Femur (tissue), 1 donor: ENCODE measurements at regions not wholly inside any gene's neighbourhood (a gene's known extent, or its start where the extent isn't known, plus 50 kb on each side); places are given as distances from the start of the nearest gene placed in this dataset.
"Not testable (repeated sequence)": the region's sequence is repeated elsewhere in the genome, so short reads cannot be mapped to it uniquely, and the experiment has no call there.

ENCODE experiments used
- DNase-seq: peaks from one replicate; pipeline ENCODE4 v3.0.0-alpha.2; 2017

DNA sequence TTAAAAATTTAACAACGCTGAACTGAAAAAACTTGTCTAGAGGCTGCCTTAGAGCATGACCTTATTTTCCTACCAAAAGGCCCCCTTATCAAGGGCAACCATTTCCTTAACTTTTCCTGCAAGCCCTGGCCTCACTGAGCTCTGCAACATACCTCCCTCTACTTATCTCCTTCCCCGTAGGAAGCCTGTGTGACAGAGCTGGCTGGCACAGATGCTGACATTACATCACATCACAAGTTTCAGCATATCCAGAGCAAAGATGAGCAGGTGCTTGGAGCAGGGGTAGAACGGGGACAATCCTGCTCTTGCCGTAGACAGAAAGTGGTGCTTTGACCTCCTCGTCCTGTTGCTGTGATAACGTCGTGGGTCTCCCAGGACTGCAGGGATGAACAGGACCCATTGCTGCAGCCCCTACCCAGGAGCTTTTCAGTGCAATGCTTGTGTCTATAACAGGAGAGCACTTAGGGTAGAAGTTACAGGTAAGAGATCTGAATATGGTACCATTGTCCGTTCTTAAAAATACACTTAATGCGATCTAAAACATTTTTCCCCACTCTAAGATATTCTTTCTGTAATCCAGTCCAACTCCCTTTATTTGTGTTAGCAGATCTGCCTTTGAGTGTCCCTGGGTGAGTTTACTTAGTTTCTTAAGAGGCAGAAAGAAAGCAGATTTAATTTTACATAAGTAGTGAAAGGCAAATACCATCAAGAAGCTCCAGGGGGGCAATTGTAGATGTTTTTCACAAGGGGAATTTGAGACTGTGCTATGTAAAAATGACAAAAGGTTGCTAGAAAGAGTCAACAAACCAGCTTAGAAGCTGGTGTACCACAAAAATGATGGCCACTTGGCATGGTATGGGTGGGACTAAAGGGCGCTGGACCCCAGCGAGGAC, 101.9 kb upstream of the EFNA5 start:
- DNase-seq = no peak

GRCh38 chr5:107771926-107772325, 101.2 kb upstream of the EFNA5 start:
- no peak for DNase-seq

DNA sequence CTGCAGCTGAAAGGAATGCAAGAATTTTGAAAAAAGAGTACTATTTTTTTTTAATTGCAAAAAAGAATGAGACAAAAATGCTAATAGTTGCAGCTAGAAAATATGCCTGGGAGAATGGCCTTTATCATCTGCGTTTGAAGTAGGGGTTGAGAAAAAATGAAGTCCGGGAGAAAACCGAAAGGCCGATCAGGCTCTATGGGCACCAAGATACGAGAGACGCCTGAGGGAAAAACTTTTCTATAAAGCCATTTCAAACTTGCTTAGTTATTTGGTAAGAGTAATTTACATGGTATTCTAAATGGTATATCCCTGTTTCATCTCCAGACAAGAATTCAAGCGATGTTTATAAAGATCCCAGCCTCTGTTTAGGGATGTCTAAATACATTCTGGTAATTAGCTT, 99.3 kb upstream of the EFNA5 start:
- DNase-seq = no peak

GRCh38 chr5:107769519-107769918, 98.8 kb upstream of the EFNA5 start:
- DNase-seq = no peak

- no peak for DNase-seq
These were observed 96.2 kb upstream of the EFNA5 start for GRCh38 chr5:107766972-107767371.

DNA sequence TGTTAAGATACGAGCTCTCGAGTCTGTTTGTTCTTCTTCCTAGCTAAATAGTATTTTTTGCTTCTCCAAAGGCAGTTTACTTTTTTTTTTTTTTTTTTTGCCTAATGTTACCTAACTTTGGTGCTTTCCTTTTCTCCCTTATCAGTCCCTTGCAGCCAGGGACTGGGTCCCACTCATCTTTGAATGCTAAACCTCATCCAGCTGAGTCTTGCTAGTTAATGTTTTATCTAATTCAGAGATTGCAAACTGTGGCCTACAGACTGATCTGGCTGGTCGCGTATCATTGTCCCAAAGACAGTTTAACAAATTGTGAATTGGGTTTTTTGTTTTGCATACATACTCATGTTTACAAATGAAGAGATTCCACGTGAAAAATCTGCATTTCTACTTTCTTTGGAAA, 95.7 kb upstream of the EFNA5 start:
- no peak for DNase-seq

DNA sequence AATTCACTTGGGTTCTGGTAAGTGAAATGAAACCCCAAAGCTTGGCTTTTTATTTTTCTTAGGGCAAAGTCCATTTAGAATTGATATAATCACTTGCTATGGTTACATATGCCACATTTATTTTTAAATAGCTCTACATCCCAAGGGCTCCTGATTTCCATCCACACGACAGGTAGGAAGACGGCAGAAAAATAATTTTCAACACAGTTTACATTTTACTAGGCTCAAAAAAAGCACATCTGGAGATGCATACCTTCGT, 95.0 kb upstream of the EFNA5 start:
- no peak for DNase-seq

- no peak for DNase-seq
These were observed 94.5 kb upstream of the EFNA5 start for GRCh38 chr5:107764976-107765804.

GRCh38 chr5:107764282-107764681, 93.5 kb upstream of the EFNA5 start:
- DNase-seq = no peak

DNA sequence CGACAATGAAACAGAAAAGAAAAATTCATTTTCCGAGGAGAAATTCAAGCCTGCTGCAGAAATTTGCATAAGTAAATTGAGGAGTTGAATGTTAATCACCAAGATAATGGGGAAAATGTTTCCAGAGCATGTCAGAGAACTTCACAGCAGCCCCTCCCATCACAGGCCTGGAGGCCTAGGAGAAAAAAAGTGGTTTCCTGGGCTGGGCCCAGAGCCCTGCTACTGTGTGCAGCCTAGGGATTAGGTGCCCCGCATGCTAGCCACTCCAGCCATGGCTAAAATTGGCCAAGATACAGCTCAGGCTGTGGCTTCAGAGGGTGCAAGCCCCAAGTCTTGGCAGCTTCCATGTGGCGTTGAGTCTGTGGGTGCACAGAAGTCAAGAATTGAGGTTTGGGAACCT, 82.7 kb upstream of the EFNA5 start:
- DNase-seq = no peak

DNA sequence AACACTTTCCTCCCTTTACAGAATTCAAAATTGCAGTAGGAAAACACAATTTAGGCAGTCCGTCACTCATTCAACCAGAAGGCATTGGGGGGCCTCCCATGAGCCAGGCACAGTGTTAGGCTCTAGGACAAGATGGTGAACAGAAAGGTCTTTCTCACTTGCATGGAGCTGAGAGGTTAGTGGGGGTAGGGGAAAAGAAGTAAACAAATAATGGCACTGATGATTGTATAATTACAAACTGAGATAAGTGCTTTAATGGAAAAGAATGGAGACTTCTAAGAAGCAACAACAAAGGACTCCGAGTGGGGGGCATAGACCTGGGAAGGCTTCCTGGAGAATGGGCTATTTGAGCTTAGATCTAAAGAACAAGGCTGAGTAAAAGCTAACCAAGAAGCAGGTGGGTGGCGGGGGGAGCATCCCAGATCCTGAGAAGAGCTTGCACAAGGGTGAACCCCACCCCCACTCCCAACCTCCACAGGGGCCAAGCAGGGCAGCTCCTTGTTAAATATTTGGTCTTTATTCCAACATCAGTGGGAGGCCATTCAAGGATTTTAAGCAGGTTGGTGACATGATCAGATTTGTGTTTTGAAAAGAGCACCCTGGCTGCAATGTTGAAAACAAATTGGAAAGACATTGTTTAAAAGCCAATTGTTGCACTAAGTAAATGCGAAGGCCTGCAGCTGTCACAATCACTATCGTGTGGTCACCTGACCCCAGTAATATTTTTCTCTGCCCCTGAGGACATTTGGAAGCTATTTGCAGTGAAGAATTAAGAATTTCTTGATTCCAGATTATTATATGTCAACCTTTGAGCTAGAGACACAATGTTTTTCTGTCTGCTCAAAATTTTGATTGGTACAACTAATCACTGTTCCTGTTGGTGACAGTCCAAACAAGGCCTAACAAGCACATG, 73.9 kb upstream of the EFNA5 start:
- no peak for DNase-seq

DNA sequence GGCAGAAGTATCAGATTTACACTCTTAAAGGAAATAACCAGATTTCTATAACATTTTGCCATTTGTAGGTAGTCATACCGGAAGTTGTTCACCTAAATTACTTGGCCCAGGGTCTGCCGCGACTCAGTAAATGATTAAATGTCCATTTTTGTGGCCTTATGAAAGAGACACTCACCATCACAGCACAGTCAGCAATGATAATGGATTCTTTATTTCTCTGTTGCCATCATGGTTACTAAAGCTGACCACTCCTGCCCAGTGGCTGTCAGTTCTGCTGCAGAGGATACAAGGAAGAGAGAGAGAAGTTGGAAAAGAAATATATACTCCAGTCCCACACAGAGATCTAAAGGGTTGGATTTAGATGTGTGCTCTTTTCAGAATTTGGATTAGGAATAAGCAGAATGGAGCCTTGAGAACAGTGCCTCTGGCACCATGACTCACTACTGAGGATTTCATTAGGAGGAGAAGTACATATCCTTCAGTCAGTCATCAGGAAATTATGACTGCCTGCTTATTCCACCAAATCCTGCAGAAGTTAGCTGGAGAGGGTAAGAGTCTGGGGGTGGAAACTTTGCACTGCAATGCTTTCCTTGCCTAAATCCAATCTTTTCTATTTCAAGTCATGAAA, 72.8 kb upstream of the EFNA5 start:
- no peak for DNase-seq

DNA sequence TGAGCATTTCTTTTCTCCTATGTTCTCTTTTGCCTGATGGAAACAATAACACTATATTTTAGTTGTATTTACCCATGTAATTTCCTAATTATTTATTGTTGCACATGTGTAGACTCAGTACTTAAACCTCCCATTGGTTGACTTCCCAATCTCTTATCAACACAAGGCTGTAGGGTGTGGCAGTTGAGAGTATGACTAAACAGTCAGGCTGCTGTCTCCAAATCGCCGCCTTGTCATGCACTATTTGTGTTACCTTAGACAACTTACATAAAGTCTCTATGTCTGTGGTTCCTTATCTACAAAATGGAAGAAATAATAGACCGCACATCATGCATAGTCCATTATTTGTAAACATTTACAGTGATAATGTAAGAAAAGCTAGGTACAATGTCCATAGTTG, 68.9 kb upstream of the EFNA5 start:
- no peak for DNase-seq

- DNase-seq = peak; percentile 31
These were observed 65.9 kb upstream of the EFNA5 start for GRCh38 chr5:107736638-107737037.

- not testable (repeated sequence) for DNase-seq
These were observed 65.4 kb upstream of the EFNA5 start for GRCh38 chr5:107736089-107736488.

DNA sequence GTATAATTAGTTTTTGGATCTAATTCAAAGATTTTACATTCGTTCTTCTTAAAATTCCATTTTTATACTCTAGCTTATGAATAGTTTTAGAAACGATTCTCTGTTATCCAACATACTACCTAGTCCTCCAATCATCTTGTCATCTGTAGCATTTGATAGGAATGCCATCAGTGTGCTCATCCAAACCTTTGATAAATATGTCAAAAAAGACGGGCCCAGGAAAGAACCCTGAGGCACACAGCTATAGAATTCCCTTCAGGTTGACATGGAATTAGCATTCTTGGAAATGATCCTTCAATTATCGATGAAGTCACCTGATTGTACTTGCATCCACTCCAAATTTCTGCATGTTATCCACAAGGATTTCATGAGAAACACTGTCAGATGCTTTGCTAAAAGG, 64.8 kb upstream of the EFNA5 start:
- DNase-seq = no peak

DNA sequence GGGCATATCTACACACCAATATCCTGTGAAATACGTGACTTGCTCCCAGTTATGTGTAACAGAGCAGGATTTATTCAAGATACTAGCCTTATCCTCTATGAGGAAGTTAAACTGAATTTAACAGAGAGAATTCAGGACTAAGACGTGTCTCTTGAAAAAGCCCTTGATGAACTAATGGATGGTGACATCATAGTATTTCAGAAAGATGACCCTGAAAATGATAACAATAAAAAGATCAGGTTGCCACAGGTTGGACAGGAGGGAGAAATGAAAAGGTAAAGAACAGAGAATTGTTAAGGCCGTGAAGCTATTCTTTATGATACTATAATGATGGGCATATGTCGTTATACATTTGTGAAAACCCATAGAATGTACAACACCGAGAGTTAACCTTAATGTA, 56.2 kb upstream of the EFNA5 start:
- no peak for DNase-seq

DNA sequence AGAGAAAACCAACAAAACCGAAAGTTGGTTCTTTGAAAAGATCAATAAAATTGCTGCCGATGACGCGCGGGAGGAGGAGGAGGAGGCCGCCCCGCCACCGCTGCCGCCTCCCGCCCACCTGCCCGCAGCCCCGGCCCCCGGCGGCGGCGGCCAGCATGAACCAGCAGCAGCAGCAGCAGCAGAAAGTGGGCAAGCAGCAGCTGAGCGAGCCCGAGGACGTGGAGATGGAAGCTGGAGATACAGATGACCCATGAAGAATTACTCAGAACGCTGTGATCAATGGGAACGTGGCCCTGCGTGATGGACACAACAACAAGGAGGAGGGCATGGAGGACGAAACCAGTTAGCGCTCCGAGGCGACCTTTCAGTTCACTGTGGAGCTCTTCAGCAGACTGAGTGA, 53.9 kb upstream of the EFNA5 start:
- DNase-seq = no peak

GRCh38 chr5:107721241-107721640, 50.5 kb upstream of the EFNA5 start:
- not testable (repeated sequence) for DNase-seq
